22Rv1 (cell line): ENCODE measurements at regions not wholly inside any gene's neighbourhood (a gene's known extent, or its start where the extent isn't known, plus 50 kb on each side); places are given as distances from the start of the nearest gene placed in this dataset.

ENCODE experiments used
- H3K27ac ChIP-seq: fragments of 450-650 bp; 2 replicates; pipeline ENCODE4 v1.5.1; 2017
- ZFX ChIP-seq: fragments of 450-650 bp; IDR thresholded peaks from 2 replicates; pipeline ENCODE4 v1.6.1; 2017; ENCODE audit warnings: antibody characterized with exemption, borderline replicate concordance
- TF ChIP-seq, protein P1 (sequence below): fragments of 450-650 bp; IDR thresholded peaks from 2 replicates; pipeline ENCODE4 v1.5.1; 2017; ENCODE audit warnings: mild to moderate bottlenecking

DNA sequence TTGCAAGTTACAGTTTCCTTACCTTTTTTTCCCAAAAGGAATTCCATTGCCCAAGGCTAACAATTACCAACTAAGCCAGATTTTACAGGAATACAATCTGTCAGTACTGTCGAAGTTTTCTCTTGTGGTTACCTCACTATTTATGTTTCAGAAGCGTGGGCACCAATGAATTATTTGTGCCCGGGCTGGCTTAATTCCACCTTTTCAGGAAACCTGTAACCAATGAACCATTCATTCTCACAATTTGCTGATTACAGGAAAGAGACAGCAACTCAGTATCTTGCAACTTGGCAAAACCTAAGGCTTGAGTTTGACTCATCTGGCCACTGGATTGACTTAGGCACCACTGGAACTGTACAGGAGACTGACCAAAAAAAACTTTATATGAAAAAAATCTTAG is 485.6 kb downstream of the INHBA start:
- TF ChIP-seq, protein P1, sequence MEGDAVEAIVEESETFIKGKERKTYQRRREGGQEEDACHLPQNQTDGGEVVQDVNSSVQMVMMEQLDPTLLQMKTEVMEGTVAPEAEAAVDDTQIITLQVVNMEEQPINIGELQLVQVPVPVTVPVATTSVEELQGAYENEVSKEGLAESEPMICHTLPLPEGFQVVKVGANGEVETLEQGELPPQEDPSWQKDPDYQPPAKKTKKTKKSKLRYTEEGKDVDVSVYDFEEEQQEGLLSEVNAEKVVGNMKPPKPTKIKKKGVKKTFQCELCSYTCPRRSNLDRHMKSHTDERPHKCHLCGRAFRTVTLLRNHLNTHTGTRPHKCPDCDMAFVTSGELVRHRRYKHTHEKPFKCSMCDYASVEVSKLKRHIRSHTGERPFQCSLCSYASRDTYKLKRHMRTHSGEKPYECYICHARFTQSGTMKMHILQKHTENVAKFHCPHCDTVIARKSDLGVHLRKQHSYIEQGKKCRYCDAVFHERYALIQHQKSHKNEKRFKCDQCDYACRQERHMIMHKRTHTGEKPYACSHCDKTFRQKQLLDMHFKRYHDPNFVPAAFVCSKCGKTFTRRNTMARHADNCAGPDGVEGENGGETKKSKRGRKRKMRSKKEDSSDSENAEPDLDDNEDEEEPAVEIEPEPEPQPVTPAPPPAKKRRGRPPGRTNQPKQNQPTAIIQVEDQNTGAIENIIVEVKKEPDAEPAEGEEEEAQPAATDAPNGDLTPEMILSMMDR: no peak
- TF ChIP-seq ZFX: no peak

GRCh38 chr7:41207141-41207540 is 495.7 kb downstream of the INHBA start:
- TF ChIP-seq, protein P1: no peak
- no peak for TF ChIP-seq ZFX
- no peak overlapping the region for H3K27ac ChIP-seq

More for the DNA sequence above, 485.6 kb downstream of the INHBA start:
- no peak overlapping the region for H3K27ac ChIP-seq

GRCh38 chr7:41206267-41206666 is 496.6 kb downstream of the INHBA start:
- no peak overlapping the region for H3K27ac ChIP-seq
- TF ChIP-seq ZFX: no peak
- TF ChIP-seq, protein P1: no peak

DNA sequence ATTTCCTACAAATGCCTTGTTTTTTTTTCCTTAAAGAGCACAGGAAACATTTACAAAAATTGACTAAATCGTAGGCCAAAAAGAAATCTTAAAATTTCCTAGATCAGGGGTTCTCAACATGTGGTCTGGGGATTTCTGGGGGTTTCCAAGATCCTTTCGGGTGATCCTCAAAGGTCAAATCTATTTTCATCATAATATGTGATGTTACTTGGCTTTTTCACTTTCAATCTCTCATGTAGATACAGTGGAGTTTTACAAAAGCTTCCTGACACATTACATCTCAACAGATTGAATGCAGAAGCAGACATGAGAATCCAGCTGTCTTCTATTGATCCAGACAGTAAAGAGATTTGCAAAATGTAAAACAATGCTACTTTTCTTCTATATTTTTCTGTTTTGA is 497.3 kb downstream of the INHBA start:
- no peak overlapping the region for H3K27ac ChIP-seq
- TF ChIP-seq, protein P1: no peak
- no peak for TF ChIP-seq ZFX

GRCh38 chr7:41203542-41203941 is 499.3 kb downstream of the INHBA start:
- TF ChIP-seq, protein P1: no peak
- no peak for TF ChIP-seq ZFX

GRCh38 chr7:41201021-41201420 is 501.9 kb downstream of the INHBA start:
- no peak overlapping the region for H3K27ac ChIP-seq
- TF ChIP-seq, protein P1: no peak
- no peak for TF ChIP-seq ZFX

More at GRCh38 chr7:41203542-41203941, 499.3 kb downstream of the INHBA start:
- no peak overlapping the region for H3K27ac ChIP-seq

GRCh38 chr7:41199136-41199535 is 503.8 kb downstream of the INHBA start:
- TF ChIP-seq ZFX: no peak
- H3K27ac ChIP-seq: no peak overlapping the region

GRCh38 chr7:41198502-41198901 is 504.4 kb downstream of the INHBA start:
- no peak overlapping the region for H3K27ac ChIP-seq
- TF ChIP-seq, protein P1: no peak
- TF ChIP-seq ZFX: no peak
